ENCODE measurements at regions not wholly inside any gene's neighbourhood (a gene's known extent, or its start where the extent isn't known, plus 50 kb on each side); places are given as distances from the start of the nearest gene placed in this dataset.

GRCh38 chr1:58310881-58311280 lies 235.6 kb downstream of the OMA1 start:
- TF ChIP-seq SIN3A (IDR thresholded peaks at IDR 0.05; ENCODE audit: borderline replicate concordance, insufficient read depth, low read length) = no peak
- no peak for TF ChIP-seq POLR2AphosphoS5 (IDR thresholded peaks at IDR 0.05; ENCODE audit: low read depth, low read length)
- TF ChIP-seq, protein P1, sequence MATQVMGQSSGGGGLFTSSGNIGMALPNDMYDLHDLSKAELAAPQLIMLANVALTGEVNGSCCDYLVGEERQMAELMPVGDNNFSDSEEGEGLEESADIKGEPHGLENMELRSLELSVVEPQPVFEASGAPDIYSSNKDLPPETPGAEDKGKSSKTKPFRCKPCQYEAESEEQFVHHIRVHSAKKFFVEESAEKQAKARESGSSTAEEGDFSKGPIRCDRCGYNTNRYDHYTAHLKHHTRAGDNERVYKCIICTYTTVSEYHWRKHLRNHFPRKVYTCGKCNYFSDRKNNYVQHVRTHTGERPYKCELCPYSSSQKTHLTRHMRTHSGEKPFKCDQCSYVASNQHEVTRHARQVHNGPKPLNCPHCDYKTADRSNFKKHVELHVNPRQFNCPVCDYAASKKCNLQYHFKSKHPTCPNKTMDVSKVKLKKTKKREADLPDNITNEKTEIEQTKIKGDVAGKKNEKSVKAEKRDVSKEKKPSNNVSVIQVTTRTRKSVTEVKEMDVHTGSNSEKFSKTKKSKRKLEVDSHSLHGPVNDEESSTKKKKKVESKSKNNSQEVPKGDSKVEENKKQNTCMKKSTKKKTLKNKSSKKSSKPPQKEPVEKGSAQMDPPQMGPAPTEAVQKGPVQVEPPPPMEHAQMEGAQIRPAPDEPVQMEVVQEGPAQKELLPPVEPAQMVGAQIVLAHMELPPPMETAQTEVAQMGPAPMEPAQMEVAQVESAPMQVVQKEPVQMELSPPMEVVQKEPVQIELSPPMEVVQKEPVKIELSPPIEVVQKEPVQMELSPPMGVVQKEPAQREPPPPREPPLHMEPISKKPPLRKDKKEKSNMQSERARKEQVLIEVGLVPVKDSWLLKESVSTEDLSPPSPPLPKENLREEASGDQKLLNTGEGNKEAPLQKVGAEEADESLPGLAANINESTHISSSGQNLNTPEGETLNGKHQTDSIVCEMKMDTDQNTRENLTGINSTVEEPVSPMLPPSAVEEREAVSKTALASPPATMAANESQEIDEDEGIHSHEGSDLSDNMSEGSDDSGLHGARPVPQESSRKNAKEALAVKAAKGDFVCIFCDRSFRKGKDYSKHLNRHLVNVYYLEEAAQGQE (IDR thresholded peaks at IDR 0.05; ENCODE audit: insufficient read depth in 1 of 2, low read depth in 2 of 2, low read length in 2 of 2) = no peak

- TF ChIP-seq, protein P1 (IDR thresholded peaks at IDR 0.05; ENCODE audit: insufficient read depth in 1 of 2, low read depth in 2 of 2, low read length in 2 of 2) = no peak
- TF ChIP-seq FOXP2 (optimal IDR thresholded peaks at IDR 0.05; ENCODE audit: borderline replicate concordance, extremely low read depth, extremely low read length, insufficient read depth) = no peak
- TF ChIP-seq SIN3A (IDR thresholded peaks at IDR 0.05; ENCODE audit: borderline replicate concordance, insufficient read depth, low read length) = no peak
- no peak for TF ChIP-seq TAF1 (IDR thresholded peaks at IDR 0.05; ENCODE audit: borderline replicate concordance, insufficient read depth, low read length)
- TF ChIP-seq POLR2AphosphoS5 (IDR thresholded peaks at IDR 0.05; ENCODE audit: low read depth, low read length) = no peak
Measured at GRCh38 chr1:58310469-58310868, 236.1 kb downstream of the OMA1 start.

DNA sequence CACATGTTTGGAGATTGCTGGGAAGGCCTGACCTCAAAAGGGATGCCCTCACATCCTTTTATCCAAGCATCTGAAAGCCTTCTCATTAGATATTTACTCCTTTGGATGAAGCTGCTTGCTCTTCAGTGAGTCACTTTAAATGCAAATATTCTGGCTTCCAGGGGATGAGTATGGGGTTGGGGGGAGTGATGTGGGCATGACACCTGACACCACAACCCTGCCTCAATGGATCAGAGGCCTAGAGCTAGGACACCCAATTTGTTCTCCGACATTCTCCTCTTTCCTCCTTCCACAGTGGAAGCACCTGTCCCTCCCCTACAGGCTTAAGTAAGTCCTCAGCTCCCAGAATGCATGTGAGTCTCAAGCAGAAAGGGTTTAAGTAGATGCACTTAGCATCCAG lies 238.3 kb downstream of the OMA1 start:
- no peak for TF ChIP-seq SIN3A (IDR thresholded peaks at IDR 0.05; ENCODE audit: borderline replicate concordance, insufficient read depth, low read length)
- TF ChIP-seq FOXP2 (optimal IDR thresholded peaks at IDR 0.05; ENCODE audit: borderline replicate concordance, extremely low read depth, extremely low read length, insufficient read depth) = no peak
- no peak for TF ChIP-seq TAF1 (IDR thresholded peaks at IDR 0.05; ENCODE audit: borderline replicate concordance, insufficient read depth, low read length)
- TF ChIP-seq, protein P1 (IDR thresholded peaks at IDR 0.05; ENCODE audit: insufficient read depth in 1 of 2, low read depth in 2 of 2, low read length in 2 of 2) = no peak
- no peak for TF ChIP-seq POLR2AphosphoS5 (IDR thresholded peaks at IDR 0.05; ENCODE audit: low read depth, low read length)

GRCh38 chr1:58307431-58307830 lies 239.1 kb downstream of the OMA1 start:
- no peak for TF ChIP-seq FOXP2 (optimal IDR thresholded peaks at IDR 0.05; ENCODE audit: borderline replicate concordance, extremely low read depth, extremely low read length, insufficient read depth)
- no peak for TF ChIP-seq TAF1 (IDR thresholded peaks at IDR 0.05; ENCODE audit: borderline replicate concordance, insufficient read depth, low read length)
- TF ChIP-seq SIN3A (IDR thresholded peaks at IDR 0.05; ENCODE audit: borderline replicate concordance, insufficient read depth, low read length) = no peak
- TF ChIP-seq POLR2AphosphoS5 (IDR thresholded peaks at IDR 0.05; ENCODE audit: low read depth, low read length) = no peak
- TF ChIP-seq, protein P1 (IDR thresholded peaks at IDR 0.05; ENCODE audit: insufficient read depth in 1 of 2, low read depth in 2 of 2, low read length in 2 of 2) = no peak

DNA sequence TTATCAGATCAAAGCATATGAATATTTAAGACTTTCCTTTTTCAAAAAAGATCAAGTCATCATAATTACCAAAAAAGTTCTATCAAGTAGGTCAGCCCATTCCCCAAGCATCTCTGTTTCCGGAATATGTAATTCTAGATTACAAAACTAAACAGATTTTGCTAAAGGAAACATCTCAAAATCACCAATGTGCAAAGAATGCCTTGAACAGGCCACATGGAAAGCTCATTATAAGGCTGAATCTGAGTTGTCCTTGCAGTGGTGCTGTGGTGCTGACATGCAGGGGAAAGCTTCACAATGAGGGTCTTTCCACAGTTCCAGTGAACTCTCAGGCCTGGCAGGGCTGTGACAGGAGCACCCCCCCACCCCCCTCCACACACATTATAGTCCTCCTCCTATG lies 240.9 kb downstream of the OMA1 start:
- TF ChIP-seq POLR2AphosphoS5 (IDR thresholded peaks at IDR 0.05; ENCODE audit: low read depth, low read length) = no peak
